Lower leg skin (tissue), 3 donors: ENCODE measurements at regions not wholly inside any gene's neighbourhood (a gene's known extent, or its start where the extent isn't known, plus 50 kb on each side); places are given as distances from the start of the nearest gene placed in this dataset.

ENCODE experiments used
- CTCF ChIP-seq, 3 donors: fragments of 450-650 bp; IDR thresholded peaks; one replicate each; pipeline ENCODE4 v1.5.1; 2016; ENCODE audit warnings: antibody characterized with exemption in 3 of 3, mild to moderate bottlenecking in 3 of 3, moderate library complexity in 2 of 3
- POLR2A ChIP-seq, 2 donors: fragments of 450-650 bp; IDR thresholded peaks; one replicate each; pipeline ENCODE4 v1.6.1; 2016 to 2017; ENCODE audit warnings: antibody characterized with exemption in 2 of 2, mild to moderate bottlenecking in 1 of 2, moderate library complexity in 1 of 2

GRCh38 chr13:63090524-63090923 is 1674.9 kb upstream of the PCDH20 start:
- TF ChIP-seq CTCF (IDR thresholded peaks at IDR 0.05) = no peak
- TF ChIP-seq POLR2A (IDR thresholded peaks at IDR 0.05) = no peak
